ENCODE measurements at regions not wholly inside any gene's neighbourhood (a gene's known extent, or its start where the extent isn't known, plus 50 kb on each side); places are given as distances from the start of the nearest gene placed in this dataset.

DNA sequence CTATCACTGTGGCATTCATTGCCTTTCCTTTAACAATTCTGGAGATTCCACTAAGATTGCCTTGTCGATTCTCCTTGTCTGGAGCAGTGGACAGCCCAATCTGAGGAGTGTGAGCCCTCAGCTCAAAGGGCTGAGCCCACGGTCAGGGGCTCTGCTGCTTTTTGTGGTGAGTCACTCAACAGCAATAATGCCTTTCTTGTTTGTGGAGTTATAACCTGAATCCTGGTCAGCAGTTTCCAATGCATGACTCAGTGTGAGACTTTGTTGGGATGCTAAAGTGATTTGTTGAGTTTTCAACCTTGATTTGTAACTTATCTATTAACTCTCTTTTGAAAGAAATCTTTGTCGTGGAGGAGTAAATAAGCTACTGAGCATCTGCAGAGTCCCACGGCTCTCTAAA lies 183.5 kb downstream of the TJP1 start:
- TF ChIP-seq, protein P1, sequence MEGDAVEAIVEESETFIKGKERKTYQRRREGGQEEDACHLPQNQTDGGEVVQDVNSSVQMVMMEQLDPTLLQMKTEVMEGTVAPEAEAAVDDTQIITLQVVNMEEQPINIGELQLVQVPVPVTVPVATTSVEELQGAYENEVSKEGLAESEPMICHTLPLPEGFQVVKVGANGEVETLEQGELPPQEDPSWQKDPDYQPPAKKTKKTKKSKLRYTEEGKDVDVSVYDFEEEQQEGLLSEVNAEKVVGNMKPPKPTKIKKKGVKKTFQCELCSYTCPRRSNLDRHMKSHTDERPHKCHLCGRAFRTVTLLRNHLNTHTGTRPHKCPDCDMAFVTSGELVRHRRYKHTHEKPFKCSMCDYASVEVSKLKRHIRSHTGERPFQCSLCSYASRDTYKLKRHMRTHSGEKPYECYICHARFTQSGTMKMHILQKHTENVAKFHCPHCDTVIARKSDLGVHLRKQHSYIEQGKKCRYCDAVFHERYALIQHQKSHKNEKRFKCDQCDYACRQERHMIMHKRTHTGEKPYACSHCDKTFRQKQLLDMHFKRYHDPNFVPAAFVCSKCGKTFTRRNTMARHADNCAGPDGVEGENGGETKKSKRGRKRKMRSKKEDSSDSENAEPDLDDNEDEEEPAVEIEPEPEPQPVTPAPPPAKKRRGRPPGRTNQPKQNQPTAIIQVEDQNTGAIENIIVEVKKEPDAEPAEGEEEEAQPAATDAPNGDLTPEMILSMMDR (conservative IDR thresholded peaks at IDR 0.05; ENCODE audit: low read depth, low read length), result no peak
- no peak for TF ChIP-seq EZH2 (IDR thresholded peaks at IDR 0.05; ENCODE audit: borderline replicate concordance, low read depth, low read length, poor library complexity, severe bottlenecking)

Data from A673 (cell line).